ENCODE measurements at regions not wholly inside any gene's neighbourhood (a gene's known extent, or its start where the extent isn't known, plus 50 kb on each side); places are given as distances from the start of the nearest gene placed in this dataset.

GRCh38 chr4:11484531-11484930 lies 55.8 kb upstream of the HS3ST1 start:
- H3K4me1 ChIP-seq = no peaks in the 10 kb centered on the region
- no peak overlapping the region for H3K4me3 ChIP-seq
- no peak overlapping the region for H3K27ac ChIP-seq
- H3K27me3 ChIP-seq = no peaks in the 10 kb centered on the region
- DNase-seq (ENCODE audit: low spot score in 2 of 2) = no peak
- intact Hi-C loops (cut with DNase I; ENCODE audit: low total_unique reads) = no loop called here
- peaks cover 0 to 5% of the 10 kb centered on the region in 2 donors for H3K9me3 ChIP-seq
- no peaks in the 10 kb centered on the region for H3K36me3 ChIP-seq
- TF ChIP-seq POLR2A (IDR thresholded peaks at IDR 0.05) (no peak), POLR2AphosphoS5 (IDR thresholded peaks at IDR 0.05) (no peak), CTCF (IDR thresholded peaks at IDR 0.05) (no peak)

- intact Hi-C loops (cut with DNase I; ENCODE audit: low total_unique reads) = no loop called here
- no peak for DNase-seq (ENCODE audit: low spot score in 2 of 2)
- no peaks in the 10 kb centered on the region for H3K27me3 ChIP-seq
- TF ChIP-seq POLR2AphosphoS5 (IDR thresholded peaks at IDR 0.05) (no peak), CTCF (IDR thresholded peaks at IDR 0.05) (no peak), POLR2A (IDR thresholded peaks at IDR 0.05) (no peak)
- no peaks in the 10 kb centered on the region for H3K36me3 ChIP-seq
- H3K27ac ChIP-seq = no peak overlapping the region
- H3K4me3 ChIP-seq = no peak overlapping the region
- peaks cover 0 to 8% of the 10 kb centered on the region in 2 donors for H3K9me3 ChIP-seq
- H3K4me1 ChIP-seq = no peaks in the 10 kb centered on the region
Measured at GRCh38 chr4:11483046-11483445, 54.4 kb upstream of the HS3ST1 start.

- no peaks in the 10 kb centered on the region for H3K4me1 ChIP-seq
- intact Hi-C loops (cut with DNase I; ENCODE audit: low total_unique reads) = no loop called here
- no peak overlapping the region for H3K27ac ChIP-seq
- H3K36me3 ChIP-seq = no peaks in the 10 kb centered on the region
- peaks cover 0 to 8% of the 10 kb centered on the region in 2 donors for H3K9me3 ChIP-seq
- H3K27me3 ChIP-seq = no peaks in the 10 kb centered on the region
- DNase-seq (ENCODE audit: low spot score in 2 of 2) = no peak
- no peak overlapping the region for H3K4me3 ChIP-seq
- TF ChIP-seq POLR2AphosphoS5 (IDR thresholded peaks at IDR 0.05) (no peak), CTCF (IDR thresholded peaks at IDR 0.05) (no peak), POLR2A (IDR thresholded peaks at IDR 0.05) (no peak)
Measured at GRCh38 chr4:11480683-11481082, 52.0 kb upstream of the HS3ST1 start.
